ENCODE measurements at regions not wholly inside any gene's neighbourhood (a gene's known extent, or its start where the extent isn't known, plus 50 kb on each side); places are given as distances from the start of the nearest gene placed in this dataset.
"Not testable (repeated sequence)": the region's sequence is repeated elsewhere in the genome, so short reads cannot be mapped to it uniquely, and the experiment has no call there.

- TF ChIP-seq OVOL2 (CRISPR knock-in tag; IDR thresholded peaks at IDR 0.05; ENCODE audit: borderline replicate concordance) = no peak
- TF ChIP-seq SMAD3 (CRISPR knock-in tag; IDR thresholded peaks at IDR 0.05; ENCODE audit: borderline replicate concordance) = no peak
- TF ChIP-seq SP1 (CRISPR knock-in tag; conservative IDR thresholded peaks at IDR 0.05) = no peak
- no peak for TF ChIP-seq PRRX2 (CRISPR knock-in tag; IDR thresholded peaks at IDR 0.05)
- no peak for TF ChIP-seq HMGA2 (CRISPR knock-in tag; IDR thresholded peaks at IDR 0.05)
- TF ChIP-seq ZNF281 (CRISPR knock-in tag; IDR thresholded peaks at IDR 0.05) = no peak
These were observed 106.7 kb upstream of the UBAC2 start (continued) for GRCh38 chr13:99093997-99094396.

GRCh38 chr13:99101831-99102230 is 98.8 kb upstream of the UBAC2 start:
- H3K27ac Mint-ChIP-seq; H3K4me1 Mint-ChIP-seq; CTCF ChIA-PET; POLR2A ChIA-PET; DNase-seq (ENCODE audit: low spot score); H3K36me3 Mint-ChIP-seq; H3K4me3 Mint-ChIP-seq; ATAC-seq; H3K9me3 Mint-ChIP-seq; H3K27me3 Mint-ChIP-seq (ENCODE audit: low read depth): not testable (repeated sequence)

GRCh38 chr13:99103536-99103935 is 97.1 kb upstream of the UBAC2 start:
- no peaks in the 10 kb centered on the region for H3K36me3 Mint-ChIP-seq
- H3K27ac Mint-ChIP-seq = no peak overlapping the region
- ChIA-PET POLR2A (no interaction called here), CTCF (no interaction called here)
- peaks cover 9% of the 10 kb centered on the region for H3K4me1 Mint-ChIP-seq
- TF ChIP-seq NFYB (CRISPR knock-in tag; conservative IDR thresholded peaks at IDR 0.05; ENCODE audit: low read depth) (no peak), AFF4 (CRISPR knock-in tag; IDR thresholded peaks at IDR 0.05; ENCODE audit: borderline replicate concordance) (no peak), JAZF1 (CRISPR knock-in tag; IDR thresholded peaks at IDR 0.05) (no peak), SMAD3 (CRISPR knock-in tag; IDR thresholded peaks at IDR 0.05; ENCODE audit: borderline replicate concordance) (no peak), CDX4 (CRISPR knock-in tag; IDR thresholded peaks at IDR 0.05; ENCODE audit: borderline replicate concordance) (no peak), PRDM15 (CRISPR knock-in tag; IDR thresholded peaks at IDR 0.05) (no peak), ATF6 (CRISPR knock-in tag; IDR thresholded peaks at IDR 0.05) (no peak), PRRX2 (CRISPR knock-in tag; IDR thresholded peaks at IDR 0.05) (no peak), ESRRA (CRISPR knock-in tag; IDR thresholded peaks at IDR 0.05; ENCODE audit: borderline replicate concordance) (no peak), ZNF121 (CRISPR knock-in tag; IDR thresholded peaks at IDR 0.05) (no peak), ZNF317 (CRISPR knock-in tag; IDR thresholded peaks at IDR 0.05; ENCODE audit: borderline replicate concordance, low read depth) (no peak), FOXJ3 (CRISPR knock-in tag; IDR thresholded peaks at IDR 0.05; ENCODE audit: borderline replicate concordance) (no peak)
- DNase-seq (ENCODE audit: low spot score) (no peak), ATAC-seq (peak; percentile 60)
- H3K27me3 Mint-ChIP-seq (ENCODE audit: low read depth) = no peaks in the 10 kb centered on the region; the same call in 1 of the 2 replicates
- no peaks in the 10 kb centered on the region for H3K9me3 Mint-ChIP-seq
- H3K4me3 Mint-ChIP-seq = no peak overlapping the region

Data from WTC11 (cell line).